IMR-90 (cell line): ENCODE measurements at regions not wholly inside any gene's neighbourhood (a gene's known extent, or its start where the extent isn't known, plus 50 kb on each side); places are given as distances from the start of the nearest gene placed in this dataset.

Experiments
- ATAC-seq: fragments of 200-7000 bp; cut with Tn5 transposase; 2 replicates; pipeline ENCODE4 v1.9.1; 2020; ENCODE audit warnings: low read depth, mild to moderate bottlenecking, moderate library complexity
- BruUV-seq: library from RNA; stranded (reverse); fragments of 400-500 nt; replicated peaks from 2 replicates; lab custom pipeline; 2021; lab: Mats Ljungman, UMichigan
- CTCF ChIA-PET: fragments of 300-600 bp; formaldehyde crosslinking; extraction: SDS; loops from one replicate; lab custom pipeline; 2021; ENCODE audit warnings: antibody characterized with exemption; lab: Yijun Ruan, JAX
- POLR2A ChIA-PET: fragments of 300-600 bp; sonication (Branson Sonifier 250); formaldehyde crosslinking; loops from one replicate; lab custom pipeline; 2022; ENCODE audit warnings: antibody characterized with exemption; ENCODE audit not compliant: unreplicated experiment; lab: Charles Lee
- DNase-seq: peaks from one replicate; pipeline ENCODE4 v3.0.0; 2013
- H2AFZ ChIP-seq: replicated peaks from 2 replicates; pipeline ENCODE3; 2013; ENCODE audit warnings: low read length, mild to moderate bottlenecking; ENCODE audit not compliant: poor library complexity
- H2AK5ac ChIP-seq: 2 replicates; pipeline ENCODE4 v1.6.1; 2013; ENCODE audit warnings: low read depth, low read length, inconsistent platforms
- H2AK9ac ChIP-seq: replicated peaks from 2 replicates; pipeline ENCODE3; 2013; ENCODE audit warnings: mild to moderate bottlenecking, low read depth, low read length, moderate library complexity; ENCODE audit not compliant: poor library complexity
- H2BK120ac ChIP-seq: 2 replicates; pipeline ENCODE4 v1.6.1; 2013; ENCODE audit warnings: low read depth, low read length, inconsistent platforms
- H2BK15ac ChIP-seq: 3 replicates; pipeline ENCODE4 v1.6.1; 2013; ENCODE audit warnings: low read depth, low read length, inconsistent platforms
- H2BK20ac ChIP-seq: 2 replicates; pipeline ENCODE4 v1.6.1; 2013; ENCODE audit warnings: low read depth, mild to moderate bottlenecking, inconsistent platforms, low read length, moderate library complexity
- H2BK5ac ChIP-seq: 2 replicates; pipeline ENCODE4 v1.6.1; 2013; ENCODE audit warnings: mild to moderate bottlenecking, low read depth, low read length, inconsistent platforms; ENCODE audit not compliant: poor library complexity, severe bottlenecking
- H3K14ac ChIP-seq: replicated peaks from 2 replicates; pipeline ENCODE4 v1.6.1; 2013; ENCODE audit warnings: low read depth, low read length, inconsistent platforms
- H3K18ac ChIP-seq: 2 replicates; pipeline ENCODE4 v1.6.1; 2013; ENCODE audit warnings: low read depth, low read length, control low read depth
- H3K23ac ChIP-seq: 2 replicates; pipeline ENCODE4 v1.6.1; 2013; ENCODE audit warnings: low read depth, low read length, inconsistent platforms
- H3K27ac ChIP-seq: 2 replicates; pipeline ENCODE4 v1.5.1; 2013; ENCODE audit warnings: mild to moderate bottlenecking, control low read depth, low read length; ENCODE audit not compliant: insufficient read depth
- H3K27me3 ChIP-seq: 2 replicates; pipeline ENCODE4 v1.6.1; 2013; ENCODE audit warnings: low read length; ENCODE audit not compliant: control insufficient read depth, insufficient read depth
- H3K36me3 ChIP-seq: 2 replicates; pipeline ENCODE4 v1.6.1; 2013; ENCODE audit warnings: low read length, mixed read lengths; ENCODE audit not compliant: control insufficient read depth, insufficient read depth
- H3K4ac ChIP-seq: 2 replicates; pipeline ENCODE4 v1.6.1; 2013; ENCODE audit warnings: low read depth, low read length, inconsistent platforms
- H3K4me1 ChIP-seq: 2 replicates; pipeline ENCODE4 v1.6.1; 2013; ENCODE audit warnings: low read length, mixed read lengths; ENCODE audit not compliant: control insufficient read depth, insufficient read depth
- H3K4me2 ChIP-seq: 2 replicates; pipeline ENCODE4 v1.6.1; 2013; ENCODE audit warnings: low read depth, mild to moderate bottlenecking, control low read depth, low read length, moderate library complexity
- H3K4me3 ChIP-seq: 2 replicates; pipeline ENCODE4 v1.5.1; 2013; ENCODE audit warnings: low read depth, mild to moderate bottlenecking, control low read depth, low read length, moderate library complexity; ENCODE audit not compliant: insufficient read depth
- H3K56ac ChIP-seq: 2 replicates; pipeline ENCODE4 v1.6.1; 2013; ENCODE audit warnings: low read length, inconsistent platforms; ENCODE audit not compliant: insufficient read depth; ENCODE audit errors: extremely low read depth
- H3K79me1 ChIP-seq, 2 experiments: 2 replicates each; pipeline ENCODE4 v1.6.1; 2013; ENCODE audit warnings: low read length in 2 of 2, inconsistent platforms in 1 of 2, low read depth in 1 of 2
- H3K9ac ChIP-seq: 2 replicates; pipeline ENCODE4 v1.6.1; 2013; ENCODE audit warnings: low read depth, low read length, control low read depth
- H3K9me1 ChIP-seq: 2 replicates; pipeline ENCODE4 v1.6.1; 2013; ENCODE audit warnings: low read length, inconsistent platforms; ENCODE audit not compliant: insufficient read depth
- H3K9me3 ChIP-seq: 2 replicates; pipeline ENCODE4 v1.6.1; 2013; ENCODE audit warnings: low read length; ENCODE audit not compliant: control insufficient read depth, insufficient read depth
- H4K20me1 ChIP-seq: 2 replicates; pipeline ENCODE4 v1.6.1; 2013; ENCODE audit warnings: low read length, inconsistent platforms; ENCODE audit not compliant: insufficient read depth
- H4K5ac ChIP-seq: 2 replicates; pipeline ENCODE4 v1.6.1; 2013; ENCODE audit warnings: mild to moderate bottlenecking, low read depth, low read length, control low read depth
- H4K8ac ChIP-seq, 2 experiments: 2 replicates each; pipeline ENCODE4 v1.6.1; 2013; ENCODE audit warnings: low read depth in 2 of 2, low read length in 2 of 2, control low read depth in 1 of 2, inconsistent platforms in 1 of 2
- H4K91ac ChIP-seq: 2 replicates; pipeline ENCODE4 v1.6.1; 2013; ENCODE audit warnings: low read depth, low read length, inconsistent platforms; ENCODE audit not compliant: insufficient read depth
- CHD1 ChIP-seq: IDR thresholded peaks from 2 replicates; pipeline ENCODE4 v1.6.1; 2012; ENCODE audit warnings: low read depth, low read length, improper control_type of control experiment
- FOS ChIP-seq: fragments of 150-350 bp; IDR thresholded peaks from 2 replicates; pipeline ENCODE4 v1.6.1; 2016; ENCODE audit warnings: low read depth, low read length
- MAFK ChIP-seq: IDR thresholded peaks from 2 replicates; pipeline ENCODE4 v1.6.1; 2012; ENCODE audit warnings: low read depth, low read length, improper control_type of control experiment
- MAZ ChIP-seq: IDR thresholded peaks from 2 replicates; pipeline ENCODE4 v1.6.1; 2012; ENCODE audit warnings: low read depth, mild to moderate bottlenecking, low read length, improper control_type of control experiment, moderate library complexity, borderline replicate concordance
- MXI1 ChIP-seq: IDR thresholded peaks from 2 replicates; pipeline ENCODE4 v1.6.1; 2012; ENCODE audit warnings: low read depth, mild to moderate bottlenecking, low read length, moderate library complexity, borderline replicate concordance
- NFE2L2 ChIP-seq: fragments of 150-350 bp; IDR thresholded peaks from 2 replicates; pipeline ENCODE4 v1.6.1; 2016; ENCODE audit warnings: low read depth, mild to moderate bottlenecking, low read length
- POLR2A ChIP-seq: IDR thresholded peaks from 2 replicates; pipeline ENCODE4 v1.6.1; 2012; ENCODE audit warnings: mild to moderate bottlenecking, low read depth, low read length
- RAD21 ChIP-seq: IDR thresholded peaks from 2 replicates; pipeline ENCODE4 v1.6.1; 2012; ENCODE audit warnings: low read length, improper control_type of control experiment
- SMC3 ChIP-seq: fragments of 150-350 bp; IDR thresholded peaks from 2 replicates; pipeline ENCODE4 v1.6.1; 2016; ENCODE audit warnings: low read depth, mild to moderate bottlenecking, antibody characterized with exemption, low read length, moderate library complexity
- WGBS, 2 experiments: methylation state at CpG; one replicate each; pipeline versions ENCODE4 v1.1.5 to v1.1.7; 2013; ENCODE audit warnings: missing lambda C conversion rate in 2 of 2; ENCODE audit not compliant: insufficient read length in 1 of 2; ENCODE audit errors: extremely low coverage in 2 of 2; 5-methylcytosine and 5-hydroxymethylcytosine counted together
- dilution Hi-C: fragments of 300-500 bp; cut with HindIII; formaldehyde crosslinking; loops from one replicate; pipeline ENCODE4 v1.14.3; 2018; ENCODE audit warnings: low sequenced_read_pairs; ENCODE audit not compliant: unreplicated experiment
- in situ Hi-C: fragments of 300-500 bp; cut with MboI; formaldehyde crosslinking; loops from 3 replicates; pipeline ENCODE4 v1.14.3; 2019; ENCODE audit warnings: low sequenced_read_pairs, inconsistent platforms, mixed read lengths
- intact Hi-C: fragments of 100-400 bp; cut with micrococcal nuclease; formaldehyde crosslinking; loops from 2 replicates; pipeline ENCODE4 v1.10.0; 2022
- TF ChIP-seq, protein P1 (sequence below): conservative IDR thresholded peaks from 2 replicates; pipeline ENCODE4 v1.5.1; 2012; ENCODE audit warnings: mild to moderate bottlenecking, low read depth, low read length, improper control_type of control experiment
- TF ChIP-seq, protein P2 (sequence below): fragments of 150-350 bp; IDR thresholded peaks from 2 replicates; pipeline ENCODE4 v1.6.1; 2017; ENCODE audit warnings: mild to moderate bottlenecking, antibody characterized with exemption, low read length, low read depth

DNA sequence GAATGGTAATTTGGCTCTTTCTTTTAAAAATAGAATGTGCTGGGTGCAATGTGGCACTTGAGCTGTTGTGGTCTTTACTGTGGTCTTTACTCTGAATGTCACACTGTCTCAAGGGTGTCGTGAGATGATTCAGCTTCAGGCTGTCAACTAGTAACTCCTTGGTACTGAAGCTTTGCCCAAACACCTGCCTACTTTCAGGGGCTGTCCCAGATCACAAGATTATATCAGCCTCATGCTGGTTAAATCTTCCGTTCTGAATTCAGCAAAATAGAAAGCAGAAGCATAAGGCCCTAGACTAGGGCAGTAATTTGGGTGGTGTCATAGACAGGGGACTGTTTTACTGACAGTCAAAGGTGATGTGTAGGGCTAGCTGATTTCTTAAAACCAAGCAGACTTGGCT is 110.9 kb downstream of the BAMBI start:
- WGBS, 2 experiments: 60% methylated on average over 1 of the region's 2 CpGs; no CpG with 5 or more reads in 1 of the 2 experiments
- Histone ChIP-seq H3K36me3 (no peaks in the 10 kb centered on the region), H3K9me3 (no peaks in the 10 kb centered on the region), H2AFZ (no peak overlapping the region), H3K9me1 (no peaks in the 10 kb centered on the region), H4K8ac (no peak overlapping the region), H2BK5ac (no peak overlapping the region), H3K23ac (no peak overlapping the region), H3K27me3 (peaks cover 44% of the 10 kb centered on the region), H3K14ac (no peak overlapping the region), H3K4me2 (no peak overlapping the region), H3K79me1 (no peaks in the 10 kb centered on the region), H3K56ac (no peak overlapping the region), H3K4me3 (no peak overlapping the region), H3K4me1 (0 out of 2 replicates have a peak, but pooled peaks cover under 1% of the 10 kb centered on the region), H4K5ac (no peak overlapping the region), H3K9ac (no peak overlapping the region), H4K20me1 (no peaks in the 10 kb centered on the region), H4K91ac (no peak overlapping the region), H3K27ac (no peak overlapping the region), H3K4ac (no peak overlapping the region), H2AK5ac (no peak overlapping the region), H2AK9ac (no peak overlapping the region), H2BK20ac (no peak overlapping the region), H3K18ac (no peak overlapping the region), H2BK120ac (no peak overlapping the region), H2BK15ac (no peak overlapping the region)
- in situ Hi-C loops: loop anchor here (25.0 kb wide), 1 partner anchor 101 kb away; the partner anchor contains the start of gene BAMBI
- ATAC-seq: no peak
- intact Hi-C loops: no loop called here
- dilution Hi-C loops: no loop called here
- TF ChIP-seq SMC3 (no peak), MXI1 (no peak), NFE2L2 (no peak), CHD1 (no peak), MAZ (no peak), FOS (no peak), MAFK (no peak), RAD21 (no peak), POLR2A (no peak)
- TF ChIP-seq, protein P1, sequence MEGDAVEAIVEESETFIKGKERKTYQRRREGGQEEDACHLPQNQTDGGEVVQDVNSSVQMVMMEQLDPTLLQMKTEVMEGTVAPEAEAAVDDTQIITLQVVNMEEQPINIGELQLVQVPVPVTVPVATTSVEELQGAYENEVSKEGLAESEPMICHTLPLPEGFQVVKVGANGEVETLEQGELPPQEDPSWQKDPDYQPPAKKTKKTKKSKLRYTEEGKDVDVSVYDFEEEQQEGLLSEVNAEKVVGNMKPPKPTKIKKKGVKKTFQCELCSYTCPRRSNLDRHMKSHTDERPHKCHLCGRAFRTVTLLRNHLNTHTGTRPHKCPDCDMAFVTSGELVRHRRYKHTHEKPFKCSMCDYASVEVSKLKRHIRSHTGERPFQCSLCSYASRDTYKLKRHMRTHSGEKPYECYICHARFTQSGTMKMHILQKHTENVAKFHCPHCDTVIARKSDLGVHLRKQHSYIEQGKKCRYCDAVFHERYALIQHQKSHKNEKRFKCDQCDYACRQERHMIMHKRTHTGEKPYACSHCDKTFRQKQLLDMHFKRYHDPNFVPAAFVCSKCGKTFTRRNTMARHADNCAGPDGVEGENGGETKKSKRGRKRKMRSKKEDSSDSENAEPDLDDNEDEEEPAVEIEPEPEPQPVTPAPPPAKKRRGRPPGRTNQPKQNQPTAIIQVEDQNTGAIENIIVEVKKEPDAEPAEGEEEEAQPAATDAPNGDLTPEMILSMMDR: no peak
- TF ChIP-seq, protein P2, sequence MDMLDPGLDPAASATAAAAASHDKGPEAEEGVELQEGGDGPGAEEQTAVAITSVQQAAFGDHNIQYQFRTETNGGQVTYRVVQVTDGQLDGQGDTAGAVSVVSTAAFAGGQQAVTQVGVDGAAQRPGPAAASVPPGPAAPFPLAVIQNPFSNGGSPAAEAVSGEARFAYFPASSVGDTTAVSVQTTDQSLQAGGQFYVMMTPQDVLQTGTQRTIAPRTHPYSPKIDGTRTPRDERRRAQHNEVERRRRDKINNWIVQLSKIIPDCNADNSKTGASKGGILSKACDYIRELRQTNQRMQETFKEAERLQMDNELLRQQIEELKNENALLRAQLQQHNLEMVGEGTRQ: no peak
- BruUV-seq: no TSS peak
- ChIA-PET POLR2A (no interaction called here), CTCF (no interaction called here)
- no peak for DNase-seq
